HUDEP-2 (cell line): ENCODE measurements at regions not wholly inside any gene's neighbourhood (a gene's known extent, or its start where the extent isn't known, plus 50 kb on each side); places are given as distances from the start of the nearest gene placed in this dataset.
A peak's percentile ranks its signal among the peaks of the same experiment; 100 is the strongest.
"Not testable (repeated sequence)": the region's sequence is repeated elsewhere in the genome, so short reads cannot be mapped to it uniquely, and the experiment has no call there.

ENCODE experiments used
- DNase-seq, 76 experiments: peaks; one replicate each; lab custom pipeline; 2025; ENCODE audit not compliant: unreplicated experiment in 76 of 76; lab: John Stamatoyannopoulos, UW

- DNase-seq: not testable (repeated sequence)
Observed at GRCh38 chr16:47974971-47975370, 180.8 kb downstream of the ABCC12 start.

- DNase-seq: no peak
Observed at GRCh38 chr16:47973552-47973951, 182.2 kb downstream of the ABCC12 start.

- DNase-seq: no peak
Observed at GRCh38 chr16:47972246-47972985, 183.4 kb downstream of the ABCC12 start.

- DNase-seq: no peak
Observed at GRCh38 chr16:47971225-47971624, 184.6 kb downstream of the ABCC12 start.

- DNase-seq: peak in 6 of 76 experiments; percentile 0 to 17 (median 10)
Observed at GRCh38 chr16:47970291-47970931, 185.4 kb downstream of the ABCC12 start.

GRCh38 chr16:47967374-47967773 is 188.4 kb downstream of the ABCC12 start:
- no peak for DNase-seq

- DNase-seq: no peak
Observed at GRCh38 chr16:47966325-47966724, 189.5 kb downstream of the ABCC12 start.

GRCh38 chr16:47965439-47965838 is 190.4 kb downstream of the ABCC12 start:
- DNase-seq: no peak

- no peak for DNase-seq
Observed at GRCh38 chr16:47958726-47959125, 197.1 kb downstream of the ABCC12 start.

- no peak for DNase-seq
Observed at GRCh38 chr16:47956916-47957315, 198.9 kb downstream of the ABCC12 start.

- no peak for DNase-seq
Observed at GRCh38 chr16:47949714-47950113, 206.1 kb downstream of the ABCC12 start.

GRCh38 chr16:47949276-47949675 is 206.5 kb downstream of the ABCC12 start:
- DNase-seq: no peak

- no peak for DNase-seq
Observed at GRCh38 chr16:47947723-47948122, 208.1 kb downstream of the ABCC12 start.

- no peak for DNase-seq
Observed at GRCh38 chr16:47946092-47946491, 209.7 kb downstream of the ABCC12 start.

- no peak for DNase-seq
Observed at GRCh38 chr16:47944589-47944988, 211.2 kb downstream of the ABCC12 start.

GRCh38 chr16:47943235-47943634 is 212.6 kb downstream of the ABCC12 start:
- no peak for DNase-seq

- DNase-seq: no peak
Observed at GRCh38 chr16:47940466-47940865, 215.3 kb downstream of the ABCC12 start.

- no peak for DNase-seq
Observed at GRCh38 chr16:47939680-47940079, 216.1 kb downstream of the ABCC12 start.

- DNase-seq: no peak
Observed at GRCh38 chr16:47938272-47938671, 217.5 kb downstream of the ABCC12 start.

GRCh38 chr16:47928008-47928407 is 227.8 kb downstream of the ABCC12 start:
- peak in 9 of 76 experiments; percentile 1 to 9 (median 2) for DNase-seq

- DNase-seq: no peak
Observed at GRCh38 chr16:47927330-47927729, 228.5 kb downstream of the ABCC12 start.

- no peak for DNase-seq
Observed at GRCh38 chr16:47925811-47926460, 229.9 kb downstream of the ABCC12 start.
